ENCODE measurements at regions not wholly inside any gene's neighbourhood (a gene's known extent, or its start where the extent isn't known, plus 50 kb on each side); places are given as distances from the start of the nearest gene placed in this dataset.

GRCh38 chr6:74689601-74690000 is 516.3 kb downstream of the COL12A1 start:
- H3K9ac ChIP-seq (ENCODE audit: low read depth, low read length): no peak overlapping the region
- H3K9me3 ChIP-seq (ENCODE audit: insufficient read depth, low read length, severe bottlenecking): no peaks in the 10 kb centered on the region
- no peaks in the 10 kb centered on the region for H3K36me3 ChIP-seq (ENCODE audit: insufficient read depth, low read length)
- no peak overlapping the region for H3K27ac ChIP-seq (ENCODE audit: low read length)
- H3K4me2 ChIP-seq (ENCODE audit: insufficient read depth, low read length): no peak overlapping the region
- no peak overlapping the region for H3K4me3 ChIP-seq (ENCODE audit: low read depth in 1 of 2, low read length in 2 of 2)
- H3K4me1 ChIP-seq (ENCODE audit: insufficient read depth, low read length): no peaks in the 10 kb centered on the region
- H3K79me2 ChIP-seq (ENCODE audit: insufficient read depth, low read length): no peaks in the 10 kb centered on the region
- H2AFZ ChIP-seq (ENCODE audit: low read depth, low read length): no peak overlapping the region
- no peaks in the 10 kb centered on the region for H4K20me1 ChIP-seq (ENCODE audit: insufficient read depth, low read length)
- TF ChIP-seq EZH2 (IDR thresholded peaks at IDR 0.05; ENCODE audit: borderline replicate concordance, low read depth, low read length, severe bottlenecking) (no peak), CTCF (IDR thresholded peaks at IDR 0.05; ENCODE audit: borderline replicate concordance, extremely low read depth, low read length, poor library complexity, severe bottlenecking) (no peak)
- H3K27me3 ChIP-seq (ENCODE audit: insufficient read depth, low read length, poor library complexity): no peaks in the 10 kb centered on the region
- ATAC-seq (ENCODE audit: insufficient read depth, low read depth) (no peak), DNase-seq (no peak)

GRCh38 chr6:74677463-74677862 is 528.4 kb downstream of the COL12A1 start:
- DNase-seq: no peak
- H3K27ac ChIP-seq (ENCODE audit: low read length): no peak overlapping the region
- no peak overlapping the region for H3K9ac ChIP-seq (ENCODE audit: low read depth, low read length)
- H3K27me3 ChIP-seq (ENCODE audit: insufficient read depth, low read length, poor library complexity): no peaks in the 10 kb centered on the region
- no peaks in the 10 kb centered on the region for H3K4me1 ChIP-seq (ENCODE audit: insufficient read depth, low read length)
- H3K9me3 ChIP-seq (ENCODE audit: insufficient read depth, low read length, severe bottlenecking): no peaks in the 10 kb centered on the region
- ATAC-seq (ENCODE audit: insufficient read depth, low read depth): no peak
- no peaks in the 10 kb centered on the region for H3K79me2 ChIP-seq (ENCODE audit: insufficient read depth, low read length)
- no peaks in the 10 kb centered on the region for H3K36me3 ChIP-seq (ENCODE audit: insufficient read depth, low read length)
- H3K4me3 ChIP-seq (ENCODE audit: low read depth in 1 of 2, low read length in 2 of 2): no peak overlapping the region
- no peak overlapping the region for H3K4me2 ChIP-seq (ENCODE audit: insufficient read depth, low read length)
- no peak overlapping the region for H2AFZ ChIP-seq (ENCODE audit: low read depth, low read length)
- TF ChIP-seq EZH2 (IDR thresholded peaks at IDR 0.05; ENCODE audit: borderline replicate concordance, low read depth, low read length, severe bottlenecking) (no peak), CTCF (IDR thresholded peaks at IDR 0.05; ENCODE audit: borderline replicate concordance, extremely low read depth, low read length, poor library complexity, severe bottlenecking) (no peak)
- H4K20me1 ChIP-seq (ENCODE audit: insufficient read depth, low read length): no peaks in the 10 kb centered on the region

- Histone ChIP-seq H3K36me3 (ENCODE audit: insufficient read depth, low read length) (no peaks in the 10 kb centered on the region), H3K9me3 (ENCODE audit: insufficient read depth, low read length, severe bottlenecking) (no peaks in the 10 kb centered on the region), H3K27ac (ENCODE audit: low read length) (no peak overlapping the region), H3K4me3 (ENCODE audit: low read depth in 1 of 2, low read length in 2 of 2) (no peak overlapping the region), H4K20me1 (ENCODE audit: insufficient read depth, low read length) (no peaks in the 10 kb centered on the region), H2AFZ (ENCODE audit: low read depth, low read length) (no peak overlapping the region), H3K9ac (ENCODE audit: low read depth, low read length) (no peak overlapping the region), H3K4me1 (ENCODE audit: insufficient read depth, low read length) (no peaks in the 10 kb centered on the region), H3K4me2 (ENCODE audit: insufficient read depth, low read length) (no peak overlapping the region), H3K27me3 (ENCODE audit: insufficient read depth, low read length, poor library complexity) (no peaks in the 10 kb centered on the region), H3K79me2 (ENCODE audit: insufficient read depth, low read length) (no peaks in the 10 kb centered on the region)
- ATAC-seq (ENCODE audit: insufficient read depth, low read depth) (no peak), DNase-seq (no peak)
- TF ChIP-seq CTCF (IDR thresholded peaks at IDR 0.05; ENCODE audit: borderline replicate concordance, extremely low read depth, low read length, poor library complexity, severe bottlenecking): no peak
- TF ChIP-seq EZH2 (IDR thresholded peaks at IDR 0.05; ENCODE audit: borderline replicate concordance, low read depth, low read length, severe bottlenecking): no peak
Measured at GRCh38 chr6:74676906-74677305, 528.9 kb downstream of the COL12A1 start.

GRCh38 chr6:74674377-74674776 is 531.5 kb downstream of the COL12A1 start:
- TF ChIP-seq CTCF (IDR thresholded peaks at IDR 0.05; ENCODE audit: borderline replicate concordance, extremely low read depth, low read length, poor library complexity, severe bottlenecking) (no peak), EZH2 (IDR thresholded peaks at IDR 0.05; ENCODE audit: borderline replicate concordance, low read depth, low read length, severe bottlenecking) (no peak)
- H4K20me1 ChIP-seq (ENCODE audit: insufficient read depth, low read length): no peaks in the 10 kb centered on the region
- H3K79me2 ChIP-seq (ENCODE audit: insufficient read depth, low read length): no peaks in the 10 kb centered on the region
- H2AFZ ChIP-seq (ENCODE audit: low read depth, low read length): no peak overlapping the region
- H3K36me3 ChIP-seq (ENCODE audit: insufficient read depth, low read length): no peaks in the 10 kb centered on the region
- H3K9ac ChIP-seq (ENCODE audit: low read depth, low read length): no peak overlapping the region
- H3K27me3 ChIP-seq (ENCODE audit: insufficient read depth, low read length, poor library complexity): no peaks in the 10 kb centered on the region
- H3K4me2 ChIP-seq (ENCODE audit: insufficient read depth, low read length): no peak overlapping the region
- no peak for ATAC-seq (ENCODE audit: insufficient read depth, low read depth)
- no peaks in the 10 kb centered on the region for H3K4me1 ChIP-seq (ENCODE audit: insufficient read depth, low read length)
- H3K9me3 ChIP-seq (ENCODE audit: insufficient read depth, low read length, severe bottlenecking): no peaks in the 10 kb centered on the region
- H3K27ac ChIP-seq (ENCODE audit: low read length): no peak overlapping the region
- DNase-seq: no peak
- no peak overlapping the region for H3K4me3 ChIP-seq (ENCODE audit: low read depth in 1 of 2, low read length in 2 of 2)
